Left lung (tissue), 4 donors: ENCODE measurements at regions not wholly inside any gene's neighbourhood (a gene's known extent, or its start where the extent isn't known, plus 50 kb on each side); places are given as distances from the start of the nearest gene placed in this dataset.

Experiments
- ATAC-seq: fragments of 200-7000 bp; cut with Tn5 transposase; one replicate; pipeline ENCODE4 v1.9.1; 2020; ENCODE audit warnings: moderate library complexity
- DNase-seq, 4 donors: peaks; one replicate each; pipeline ENCODE4 v3.0.0-alpha.2; 2013 to 2020
- H3K27ac ChIP-seq, 2 donors: fragments of 200-600 bp; sonication (generic) in 1 of 2; one replicate each; pipeline versions ENCODE4 v1.5.0 to v1.8.0; 2020 to 2021
- H3K27me3 ChIP-seq, 2 donors: fragments of 200-600 bp; sonication (generic) in 1 of 2; one replicate each; pipeline versions ENCODE4 v1.5.0 to v1.8.0; 2020 to 2021
- H3K36me3 ChIP-seq, 2 donors: fragments of 200-600 bp; sonication (generic) in 1 of 2; one replicate each; pipeline versions ENCODE4 v1.5.0 to v1.8.0; 2020 to 2021
- H3K4me1 ChIP-seq, 2 donors: fragments of 200-600 bp; one replicate each; pipeline ENCODE4 v1.8.0; 2021
- H3K4me3 ChIP-seq, 2 donors: fragments of 200-600 bp; sonication (generic) in 1 of 2; one replicate each; pipeline versions ENCODE4 v1.5.0 to v1.8.0; 2020 to 2021; ENCODE audit warnings: mild to moderate bottlenecking in 1 of 2
- H3K9me3 ChIP-seq, 2 donors: fragments of 200-600 bp; sonication (generic) in 1 of 2; one replicate each; pipeline versions ENCODE4 v1.5.0 to v1.8.0; 2020 to 2021
- CTCF ChIP-seq, 2 donors: fragments of 200-600 bp; sonication (generic) in 1 of 2; IDR thresholded peaks; one replicate each; pipeline versions ENCODE4 v1.5.0 to v1.8.0; 2021; ENCODE audit warnings: antibody characterized with exemption in 2 of 2
- intact Hi-C, 2 donors: fragments of 100-400 bp; cut with DNase I; formaldehyde crosslinking; loops; one replicate each; pipeline versions ENCODE4 v1.11.2 to v1.14.2; 2022
- donor health status: DM: no; HTN: yes; CAD: no.
- donor health status: DM: no; HTN: no; CAD: no.

GRCh38 chr12:65597527-65597926 lies 226.8 kb upstream of the HMGA2 start:
- Histone ChIP-seq H3K9me3 (no peaks in the 10 kb centered on the region), H3K36me3 (no peaks in the 10 kb centered on the region), H3K4me1 (peaks cover 5 to 6% of the 10 kb centered on the region in 2 donors), H3K27me3 (peaks cover 20 to 40% of the 10 kb centered on the region in 2 donors), H3K4me3 (no peak overlapping the region), H3K27ac (no peak overlapping the region)
- ATAC-seq (no peak), DNase-seq (no peak)
- TF ChIP-seq CTCF (IDR thresholded peaks at IDR 0.05), result no peak
- intact Hi-C loops, result no loop called here

- TF ChIP-seq CTCF (IDR thresholded peaks at IDR 0.05), result no peak
- intact Hi-C loops, result no loop called here
- no peak for DNase-seq
- Histone ChIP-seq H3K4me3 (no peak overlapping the region), H3K27ac (no peak overlapping the region), H3K9me3 (no peaks in the 10 kb centered on the region), H3K4me1 (peaks cover 14% of the 10 kb centered on the region in 2 donors), H3K27me3 (peaks cover 20 to 40% of the 10 kb centered on the region in 2 donors), H3K36me3 (no peaks in the 10 kb centered on the region)
- no peak for ATAC-seq
These were observed 225.6 kb upstream of the HMGA2 start for GRCh38 chr12:65598688-65599087.

- intact Hi-C loops, result no loop called here
- Histone ChIP-seq H3K4me3 (no peak overlapping the region), H3K36me3 (no peaks in the 10 kb centered on the region), H3K4me1 (peaks cover 14 to 19% of the 10 kb centered on the region in 2 donors), H3K27ac (no peak overlapping the region), H3K9me3 (no peaks in the 10 kb centered on the region), H3K27me3 (peaks cover 20 to 40% of the 10 kb centered on the region in 2 donors)
- ATAC-seq (no peak), DNase-seq (no peak)
- TF ChIP-seq CTCF (IDR thresholded peaks at IDR 0.05), result no peak
These were observed 222.1 kb upstream of the HMGA2 start for GRCh38 chr12:65602253-65602609.

- Histone ChIP-seq H3K36me3 (no peaks in the 10 kb centered on the region), H3K27ac (peak overlapping the region in 1 of 2 donors; percentile 40), H3K4me3 (no peak overlapping the region), H3K9me3 (peaks cover 0 to 2% of the 10 kb centered on the region in 2 donors), H3K4me1 (peaks cover 14 to 19% of the 10 kb centered on the region in 2 donors), H3K27me3 (peaks cover 20 to 36% of the 10 kb centered on the region in 2 donors)
- DNase-seq, result peak; percentile 52 to 80 (median 70)
- peak; percentile 97 for ATAC-seq
- intact Hi-C loops, result no loop called here
- peak; percentile 46 to 60 for TF ChIP-seq CTCF (IDR thresholded peaks at IDR 0.05)
These were observed 221.5 kb upstream of the HMGA2 start for GRCh38 chr12:65602610-65603295.

- Histone ChIP-seq H3K27ac (peak overlapping the region in 1 of 2 donors; percentile 40), H3K9me3 (peaks cover 0 to 8% of the 10 kb centered on the region in 2 donors), H3K27me3 (peaks cover 17 to 32% of the 10 kb centered on the region in 2 donors), H3K36me3 (no peaks in the 10 kb centered on the region), H3K4me3 (no peak overlapping the region), H3K4me1 (peaks cover 14 to 19% of the 10 kb centered on the region in 2 donors)
- DNase-seq, result peak in 2 of 4 donors; percentile 49 to 59
- no peak for TF ChIP-seq CTCF (IDR thresholded peaks at IDR 0.05)
- intact Hi-C loops, result no loop called here
- ATAC-seq, result peak; percentile 92
These were observed 220.6 kb upstream of the HMGA2 start for GRCh38 chr12:65603438-65604351.
